Hepatocyte (in vitro differentiated cells): ENCODE measurements at regions not wholly inside any gene's neighbourhood (a gene's known extent, or its start where the extent isn't known, plus 50 kb on each side); places are given as distances from the start of the nearest gene placed in this dataset. TPM values are rescaled to one million over a fixed set of nuclear protein-coding genes. Genes with fewer than 3 reads are reported as not detected.

ENCODE experiments used
- DNase-seq: peaks from one replicate; pipeline ENCODE4 v3.0.0-alpha.2; 2016; ENCODE audit warnings: low spot score
- H2AFZ ChIP-seq: fragments of 200-600 bp; sonication (generic); 2 replicates; pipeline ENCODE4 v1.6.0; 2016; ENCODE audit warnings: antibody characterized with exemption, mild to moderate bottlenecking
- H3K27ac ChIP-seq: fragments of 200-600 bp; sonication (generic); 2 replicates; pipeline ENCODE4 v1.5.1; 2016; ENCODE audit warnings: mild to moderate bottlenecking
- H3K27me3 ChIP-seq: fragments of 200-600 bp; sonication (generic); 2 replicates; pipeline ENCODE4 v1.6.1; 2016
- H3K36me3 ChIP-seq: fragments of 200-600 bp; sonication (generic); replicated peaks from 2 replicates; pipeline ENCODE4 v1.5.1; 2016; ENCODE audit warnings: low read depth; ENCODE audit not compliant: insufficient read depth
- H3K4me1 ChIP-seq: fragments of 200-600 bp; sonication (generic); 2 replicates; pipeline ENCODE4 v1.5.1; 2016; ENCODE audit warnings: mild to moderate bottlenecking, moderate library complexity; ENCODE audit not compliant: insufficient read depth
- H3K4me2 ChIP-seq: fragments of 200-600 bp; sonication (generic); 2 replicates; pipeline ENCODE4 v1.6.0; 2016
- H3K4me3 ChIP-seq: fragments of 200-600 bp; sonication (generic); 2 replicates; pipeline ENCODE4 v1.5.1; 2016; ENCODE audit warnings: mild to moderate bottlenecking
- H3K79me2 ChIP-seq: fragments of 200-600 bp; sonication (generic); 2 replicates; pipeline ENCODE4 v1.6.0; 2017; ENCODE audit warnings: mild to moderate bottlenecking
- H3K9me2 ChIP-seq: fragments of 200-600 bp; sonication (generic); replicated peaks from 2 replicates; pipeline ENCODE4 v1.6.0; 2017; ENCODE audit warnings: mild to moderate bottlenecking; ENCODE audit not compliant: insufficient read depth
- H3K9me3 ChIP-seq: fragments of 200-600 bp; sonication (generic); 2 replicates; pipeline ENCODE4 v1.5.1; 2016; ENCODE audit warnings: low read depth, mild to moderate bottlenecking
- H4K20me1 ChIP-seq: fragments of 200-600 bp; sonication (generic); 2 replicates; pipeline ENCODE4 v1.6.0; 2016; ENCODE audit warnings: mild to moderate bottlenecking; ENCODE audit not compliant: insufficient read depth, poor library complexity, severe bottlenecking
- EZH2 ChIP-seq: fragments of 200-600 bp; sonication (generic); IDR thresholded peaks from 2 replicates; pipeline ENCODE4 v1.6.1; 2016; ENCODE audit warnings: antibody characterized with exemption, mild to moderate bottlenecking, borderline replicate concordance
- EZH2phosphoT487 ChIP-seq: fragments of 200-600 bp; sonication (generic); IDR thresholded peaks from one replicate; pipeline ENCODE4 v1.6.1; 2018; ENCODE audit warnings: antibody characterized with exemption, mild to moderate bottlenecking, low read depth, moderate library complexity; ENCODE audit not compliant: unreplicated experiment, severe bottlenecking
- WGBS: methylation state at CpG from one replicate; pipeline ENCODE4 v1.1.6; 2016; ENCODE audit warnings: low lambda C conversion rate; ENCODE audit errors: missing lambda C conversion rate; 5-methylcytosine and 5-hydroxymethylcytosine counted together
- microRNA counts: library from miRNA; unstranded; fragments of <30 nt; microRNA quantifications from one replicate; lab custom pipeline; 2017
- microRNA-seq: library from miRNA; unstranded; fragments of <30 nt; microRNA quantifications from one replicate; pipeline ENCODE4, GENCODE V29; 2017
- small RNA-seq: library from RNA; depleted of rRNA; stranded (forward); fragments of <200 nt; gene quantifications from one replicate; pipeline ENCODE3, GENCODE V24; 2014
- TF ChIP-seq, protein P1 (sequence below): fragments of 200-600 bp; sonication (generic); IDR thresholded peaks from 2 replicates; pipeline ENCODE4 v1.5.1; 2016; ENCODE audit warnings: antibody characterized with exemption, mild to moderate bottlenecking; ENCODE audit not compliant: poor library complexity

DNA sequence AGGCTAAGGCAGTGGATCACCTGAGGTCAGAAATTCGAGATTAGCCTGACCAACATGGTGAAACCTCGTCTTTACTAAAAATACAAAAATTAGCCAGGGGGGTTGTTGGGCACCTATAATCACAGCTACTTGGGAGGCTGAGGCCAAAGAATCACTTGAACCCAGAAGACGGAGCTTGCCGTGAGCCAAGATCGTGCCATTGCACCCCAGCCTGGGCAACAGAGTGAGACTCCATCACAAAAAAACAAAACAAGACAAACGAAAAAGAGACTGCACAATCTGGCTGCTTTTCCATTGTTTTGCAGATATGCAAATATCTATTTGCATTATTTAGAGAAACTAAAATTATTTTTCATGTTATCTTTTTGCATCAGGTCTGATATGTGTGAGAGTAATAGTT, 83.6 kb downstream of the ZNF486 start:
- no peak for DNase-seq
- Histone ChIP-seq H3K4me2 (no peak overlapping the region), H3K36me3 (no peaks in the 10 kb centered on the region), H3K79me2 (no peaks in the 10 kb centered on the region), H3K27me3 (no peaks in the 10 kb centered on the region), H3K4me1 (no peaks in the 10 kb centered on the region), H3K9me2 (no peaks in the 10 kb centered on the region), H4K20me1 (no peaks in the 10 kb centered on the region), H2AFZ (no peak overlapping the region), H3K4me3 (no peak overlapping the region), H3K27ac (no peak overlapping the region), H3K9me3 (no peaks in the 10 kb centered on the region)
- TF ChIP-seq EZH2: no peak
- no peak for TF ChIP-seq EZH2phosphoT487
- TF ChIP-seq, protein P1, sequence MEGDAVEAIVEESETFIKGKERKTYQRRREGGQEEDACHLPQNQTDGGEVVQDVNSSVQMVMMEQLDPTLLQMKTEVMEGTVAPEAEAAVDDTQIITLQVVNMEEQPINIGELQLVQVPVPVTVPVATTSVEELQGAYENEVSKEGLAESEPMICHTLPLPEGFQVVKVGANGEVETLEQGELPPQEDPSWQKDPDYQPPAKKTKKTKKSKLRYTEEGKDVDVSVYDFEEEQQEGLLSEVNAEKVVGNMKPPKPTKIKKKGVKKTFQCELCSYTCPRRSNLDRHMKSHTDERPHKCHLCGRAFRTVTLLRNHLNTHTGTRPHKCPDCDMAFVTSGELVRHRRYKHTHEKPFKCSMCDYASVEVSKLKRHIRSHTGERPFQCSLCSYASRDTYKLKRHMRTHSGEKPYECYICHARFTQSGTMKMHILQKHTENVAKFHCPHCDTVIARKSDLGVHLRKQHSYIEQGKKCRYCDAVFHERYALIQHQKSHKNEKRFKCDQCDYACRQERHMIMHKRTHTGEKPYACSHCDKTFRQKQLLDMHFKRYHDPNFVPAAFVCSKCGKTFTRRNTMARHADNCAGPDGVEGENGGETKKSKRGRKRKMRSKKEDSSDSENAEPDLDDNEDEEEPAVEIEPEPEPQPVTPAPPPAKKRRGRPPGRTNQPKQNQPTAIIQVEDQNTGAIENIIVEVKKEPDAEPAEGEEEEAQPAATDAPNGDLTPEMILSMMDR: no peak
- 90% methylated on average over 6 of the region's 6 CpGs for WGBS

GRCh38 chr19:20250121-20250520, 83.1 kb downstream of the ZNF486 start:
- WGBS: 33% methylated on average over 1 of the region's 1 CpG
- H3K27ac ChIP-seq: no peak overlapping the region
- DNase-seq: no peak

More at GRCh38 chr19:20250121-20250520, 83.1 kb downstream of the ZNF486 start:
- Histone ChIP-seq H3K4me3 (no peak overlapping the region), H3K9me2 (no peaks in the 10 kb centered on the region), H3K36me3 (no peaks in the 10 kb centered on the region), H3K79me2 (no peaks in the 10 kb centered on the region), H3K9me3 (no peaks in the 10 kb centered on the region), H4K20me1 (no peaks in the 10 kb centered on the region), H3K4me1 (no peaks in the 10 kb centered on the region), H3K4me2 (no peak overlapping the region), H2AFZ (no peak overlapping the region), H3K27me3 (no peaks in the 10 kb centered on the region)
- TF ChIP-seq, protein P1: no peak
- TF ChIP-seq EZH2: no peak
- TF ChIP-seq EZH2phosphoT487: no peak

MicroRNAs in the stretch of these regions (microRNA counts, 767-probe panel; counts per million panel counts)
- microRNA hsa-miR-1270 (lab: Ali Mortazavi, UCI): not detected

Small RNA genes in the stretch of these regions (microRNA-seq; reads per million reads assigned to microRNA genes)
- gene MIR1270: 68.0 reads per million, percentile 57 among the genes with 10 or more reads in this experiment

Small RNA genes in the stretch of these regions (small RNA-seq; reads per million reads assigned to genes)
- 1.9 reads per million, percentile 86 among the genes with 10 or more reads in this experiment for gene MIR1270
